HCT116 (cell line): ENCODE measurements at regions not wholly inside any gene's neighbourhood (a gene's known extent, or its start where the extent isn't known, plus 50 kb on each side); places are given as distances from the start of the nearest gene placed in this dataset.
"Not testable (repeated sequence)": the region's sequence is repeated elsewhere in the genome, so short reads cannot be mapped to it uniquely, and the experiment has no call there.

Experiments used
- ATAC-seq: fragments of 200-7000 bp; cut with Tn5 transposase; 2 replicates; pipeline ENCODE4 v1.9.1; 2020; ENCODE audit warnings: mild to moderate bottlenecking, moderate library complexity
- BruUV-seq: library from RNA; stranded (reverse); fragments of 400-500 nt; replicated peaks from 2 replicates; lab custom pipeline; 2021; lab: Mats Ljungman, UMichigan
- CTCF ChIA-PET: fragments of 300-600 bp; sonication (Branson Sonifier 250); formaldehyde crosslinking; loops from one replicate; lab custom pipeline; 2021; ENCODE audit warnings: antibody characterized with exemption; lab: Charles Lee
- POLR2A ChIA-PET: fragments of 300-600, 350-600 bp; sonication (Branson Sonifier 250); formaldehyde crosslinking; loops from one replicate; lab custom pipeline; 2021; ENCODE audit warnings: antibody characterized with exemption; lab: Charles Lee
- RAD21 ChIA-PET, 2 experiments: fragments of 300-600 bp; sonication (Branson Sonifier 250); formaldehyde crosslinking; loops; one replicate each; lab custom pipeline; 2023; ENCODE audit warnings: low total read pairs in 2 of 2; ENCODE audit not compliant: uncharacterized antibody in 2 of 2, unreplicated experiment in 2 of 2, low non-redundant PET in 1 of 2; lab: Charles Lee
- DNase-seq: peaks from one replicate; pipeline ENCODE4 v3.0.0-alpha.2; 2010; ENCODE audit warnings: low read depth, low spot score
- H2AFZ ChIP-seq: fragments of 200-600 bp; shearing (Covaris generic), sonication (generic); 2 replicates; pipeline ENCODE4 v1.6.1; 2017; ENCODE audit warnings: low read depth, mixed run types, mixed read lengths, antibody characterized with exemption, low read length; ENCODE audit not compliant: poor library complexity, severe bottlenecking
- H3K27ac ChIP-seq: 2 replicates; pipeline ENCODE4 v1.5.1; 2012; ENCODE audit warnings: low read depth, low read length
- H3K27me3 ChIP-seq: fragments of 200-600 bp; sonication (generic); 2 replicates; pipeline ENCODE4 v1.6.1; 2016; ENCODE audit warnings: mixed run types, low read length, mixed read lengths; ENCODE audit not compliant: insufficient read depth
- H3K36me3 ChIP-seq, 2 experiments: fragments of 200-500 bp in 1 of 2; fragments of 200-600 bp in 1 of 2; sonication (Bioruptor generic) in 1 of 2; sonication (generic) in 1 of 2; 2 replicates each; pipeline versions ENCODE4 v1.5.1 to v1.6.1; 2014 to 2016; ENCODE audit warnings: low read length in 2 of 2, inconsistent platforms in 1 of 2, mixed read lengths in 1 of 2, mixed run types in 1 of 2; ENCODE audit not compliant: insufficient read depth in 2 of 2, control insufficient read depth in 1 of 2
- H3K4me1 ChIP-seq, 2 experiments: fragments of 200-600 bp in 1 of 2; sonication (generic) in 1 of 2; 2 replicates each; pipeline versions ENCODE4 v1.5.1 to v1.6.1; 2012 to 2017; ENCODE audit warnings: low read length in 2 of 2, inconsistent platforms in 1 of 2, mild to moderate bottlenecking in 1 of 2, mixed read lengths in 1 of 2, mixed run types in 1 of 2, moderate library complexity in 1 of 2; ENCODE audit not compliant: insufficient read depth in 2 of 2, control insufficient read depth in 1 of 2
- H3K4me2 ChIP-seq: fragments of 200-600 bp; sonication (generic); 2 replicates; pipeline ENCODE4 v1.6.1; 2017; ENCODE audit warnings: mixed run types, low read length, mixed read lengths
- H3K4me3 ChIP-seq, 2 experiments: fragments of 200-600 bp in 1 of 2; sonication (generic) in 1 of 2; replicated peaks in 1 of 2; 2 replicates each; pipeline ENCODE4 v1.5.1; 2011 to 2016; ENCODE audit warnings: low read length in 2 of 2, control low read depth in 1 of 2, low read depth in 1 of 2, mild to moderate bottlenecking in 1 of 2, mixed read lengths in 1 of 2, mixed run types in 1 of 2
- H3K79me2 ChIP-seq: fragments of 200-600 bp; sonication (generic); 2 replicates; pipeline ENCODE4 v1.6.1; 2017; ENCODE audit warnings: mild to moderate bottlenecking, mixed run types, low read length, moderate library complexity, mixed read lengths; ENCODE audit not compliant: insufficient read depth
- H3K9ac ChIP-seq: fragments of 200-600 bp; sonication (generic); 2 replicates; pipeline ENCODE4 v1.6.1; 2016; ENCODE audit warnings: low read length, mixed read lengths
- H3K9me2 ChIP-seq: fragments of 200-600 bp; sonication (generic), shearing (Covaris generic); 2 replicates; pipeline ENCODE4 v1.6.1; 2017; ENCODE audit warnings: mixed run types, mild to moderate bottlenecking, moderate library complexity; ENCODE audit not compliant: insufficient read depth
- H3K9me3 ChIP-seq, 2 experiments: fragments of 200-500 bp in 1 of 2; fragments of 200-600 bp in 1 of 2; sonication (Bioruptor generic) in 1 of 2; sonication (generic) in 1 of 2; 2 replicates each; pipeline ENCODE4 v1.6.1; 2014 to 2017; ENCODE audit warnings: low read length in 2 of 2, mixed read lengths in 2 of 2, inconsistent platforms in 1 of 2, low read depth in 1 of 2, mild to moderate bottlenecking in 1 of 2, mixed run types in 1 of 2, moderate library complexity in 1 of 2; ENCODE audit not compliant: control insufficient read depth in 1 of 2, insufficient read depth in 1 of 2
- H4K20me1 ChIP-seq: fragments of 200-600 bp; sonication (generic), shearing (Covaris generic); 2 replicates; pipeline ENCODE4 v1.6.1; 2017; ENCODE audit warnings: mixed run types, mild to moderate bottlenecking, moderate library complexity; ENCODE audit not compliant: insufficient read depth
- ELF1 ChIP-seq: IDR thresholded peaks from 2 replicates; pipeline ENCODE4 v1.6.1; 2012; ENCODE audit warnings: low read depth, borderline replicate concordance
- EZH2phosphoT487 ChIP-seq: fragments of 200-600 bp; IDR thresholded peaks from 2 replicates; pipeline ENCODE4 v1.6.1; 2018; ENCODE audit warnings: antibody characterized with exemption, borderline replicate concordance
- FOSL1 ChIP-seq: IDR thresholded peaks from 2 replicates; pipeline ENCODE4 v1.6.1; 2012; ENCODE audit warnings: low read depth
- JUND ChIP-seq: IDR thresholded peaks from 2 replicates; pipeline ENCODE4 v1.6.1; 2012
- POLR2A ChIP-seq: IDR thresholded peaks from 2 replicates; pipeline ENCODE4 v1.7.0; 2011; ENCODE audit warnings: borderline replicate concordance; ENCODE audit not compliant: insufficient read depth, insufficient read length; ENCODE audit errors: extremely low read depth
- POLR2AphosphoS5 ChIP-seq: IDR thresholded peaks from 2 replicates; pipeline ENCODE4 v1.6.1; 2011; ENCODE audit warnings: mild to moderate bottlenecking, low read depth, low read length, moderate library complexity
- RAD21 ChIP-seq: IDR thresholded peaks from 2 replicates; pipeline ENCODE4 v1.6.1; 2012; ENCODE audit warnings: low read depth, mild to moderate bottlenecking
- REST ChIP-seq: IDR thresholded peaks from 2 replicates; pipeline ENCODE4 v1.6.1; 2012; ENCODE audit warnings: low read depth
- SIN3A ChIP-seq: IDR thresholded peaks from 2 replicates; pipeline ENCODE4 v1.6.1; 2012; ENCODE audit warnings: low read depth
- SP1 ChIP-seq: IDR thresholded peaks from 2 replicates; pipeline ENCODE4 v1.6.1; 2012; ENCODE audit warnings: low read depth
- SRF ChIP-seq: IDR thresholded peaks from 2 replicates; pipeline ENCODE4 v1.6.1; 2012; ENCODE audit warnings: low read depth
- TCF7L2 ChIP-seq: IDR thresholded peaks from 2 replicates; pipeline ENCODE4 v1.7.0; 2011; ENCODE audit warnings: borderline replicate concordance, inconsistent platforms; ENCODE audit not compliant: insufficient read depth, insufficient read length; ENCODE audit errors: extremely low read depth
- YY1 ChIP-seq: IDR thresholded peaks from 2 replicates; pipeline ENCODE4 v1.6.1; 2011; ENCODE audit warnings: low read length, low read depth, moderate library complexity, mild to moderate bottlenecking; ENCODE audit not compliant: insufficient replicate concordance; ENCODE audit errors: extremely low read depth
- ZBTB33 ChIP-seq: IDR thresholded peaks from 2 replicates; pipeline ENCODE4 v1.6.1; 2011; ENCODE audit warnings: mild to moderate bottlenecking, low read length, moderate library complexity; ENCODE audit not compliant: insufficient replicate concordance; ENCODE audit errors: extremely low read depth
- ZFX ChIP-seq: fragments of 450-650 bp; IDR thresholded peaks from 2 replicates; pipeline ENCODE4 v1.6.1; 2017
- ZNF274 ChIP-seq: fragments of 200-500 bp; sonication (Bioruptor generic); IDR thresholded peaks from 2 replicates; pipeline ENCODE4 v1.6.1; 2014; ENCODE audit warnings: mild to moderate bottlenecking, low read depth, low read length, inconsistent platforms
- intact Hi-C: fragments of 100-400 bp; cut with micrococcal nuclease; formaldehyde crosslinking; loops from 2 replicates; pipeline ENCODE4 v1.10.0; 2022

- H3K27me3 ChIP-seq: no peaks in the 10 kb centered on the region
- H3K4me2 ChIP-seq: no peak overlapping the region
- no peak overlapping the region for H3K4me3 ChIP-seq
- H3K27ac ChIP-seq: no peak overlapping the region
- intact Hi-C loops: no loop called here
- POLR2A ChIA-PET: no interaction called here
- peaks cover 6 to 23% of the 10 kb centered on the region in 2 experiments; a peak in 2 of 4 replicates for H3K9me3 ChIP-seq
- ATAC-seq: no peak
- H3K79me2 ChIP-seq: no peaks in the 10 kb centered on the region
- H3K4me1 ChIP-seq: no peaks in the 10 kb centered on the region
- H4K20me1 ChIP-seq: no peaks in the 10 kb centered on the region
- no peak overlapping the region for H2AFZ ChIP-seq
- H3K9me2 ChIP-seq: no peaks in the 10 kb centered on the region
- H3K36me3 ChIP-seq: no peaks in the 10 kb centered on the region
- RAD21 ChIA-PET: no interaction called here
- DNase-seq: no peak
- no TSS peak for BruUV-seq
- CTCF ChIA-PET: no interaction called here
- no peak overlapping the region for H3K9ac ChIP-seq
- TF ChIP-seq POLR2AphosphoS5 (no peak), RAD21 (no peak), ZBTB33 (no peak), ZFX (no peak), SIN3A (no peak), YY1 (no peak), REST (no peak), ELF1 (no peak), EZH2phosphoT487 (no peak), ZNF274 (no peak), SP1 (no peak), SRF (no peak), JUND (no peak), FOSL1 (no peak), POLR2A (no peak), TCF7L2 (no peak)
Observed at GRCh38 chr3:89957451-89957850, 850.0 kb downstream of the EPHA3 start.

GRCh38 chr3:89958163-89958562, 850.7 kb downstream of the EPHA3 start:
- H3K4me3 ChIP-seq, DNase-seq, H4K20me1 ChIP-seq, H3K27ac ChIP-seq, H3K79me2 ChIP-seq, H3K9me2 ChIP-seq, ATAC-seq, H3K36me3 ChIP-seq, intact Hi-C loops, BruUV-seq, H3K4me2 ChIP-seq, H3K4me1 ChIP-seq, H3K27me3 ChIP-seq, POLR2A ChIA-PET, CTCF ChIA-PET, H3K9ac ChIP-seq, RAD21 ChIA-PET, H2AFZ ChIP-seq: not testable (repeated sequence)
- H3K9me3 ChIP-seq: peaks cover 6 to 19% of the 10 kb centered on the region in 2 experiments; a peak in 2 of 4 replicates
